Pancreas (tissue), 10 donors: ENCODE measurements at regions not wholly inside any gene's neighbourhood (a gene's known extent, or its start where the extent isn't known, plus 50 kb on each side); places are given as distances from the start of the nearest gene placed in this dataset.

Experiments used
- ATAC-seq, 4 donors: fragments of 200-7000 bp; cut with Tn5 transposase; one replicate each; pipeline versions ENCODE4 v1.8.0 to v1.9.1; 2020; ENCODE audit warnings: mild to moderate bottlenecking in 4 of 4, moderate library complexity in 4 of 4
- DNase-seq, 6 donors: peaks; one replicate each; pipeline ENCODE4 v3.0.0-alpha.2; 2020
- FAIRE-seq: peaks from 2 replicates; lab custom pipeline; 2012; peaks lifted over from hg19 to GRCh38; lab: Jason Lieb, UNC
- H3K27ac ChIP-seq, 4 donors: fragments of 200-600 bp; sonication (generic); 1 replicate in 3 of 4; 2 replicates in 1 of 4; pipeline versions ENCODE4 v1.5.0 to v1.8.0; 2020
- H3K27me3 ChIP-seq, 4 donors: fragments of 200-600 bp; one replicate each; pipeline ENCODE4 v1.8.0; 2021
- H3K36me3 ChIP-seq, 3 donors: fragments of 200-600 bp; sonication (generic) in 1 of 3; one replicate each; pipeline versions ENCODE4 v1.5.0 to v1.8.0; 2020 to 2021
- H3K4me1 ChIP-seq, 3 donors: fragments of 200-600 bp; one replicate each; pipeline ENCODE4 v1.8.0; 2021
- H3K4me3 ChIP-seq, 4 donors: fragments of 200-600 bp; sonication (generic) in 2 of 4; one replicate each; pipeline versions ENCODE4 v1.5.0 to v1.8.0; 2020 to 2021
- H3K9me3 ChIP-seq, 4 donors: fragments of 200-600 bp; one replicate each; pipeline ENCODE4 v1.8.0; 2021
- WGBS, 2 donors: extraction: QIAGEN DNeasy Blood & Tissue Kit; methylation state at CpG; one replicate each; pipeline ENCODE4 v1.1.7; 2013; 5-methylcytosine and 5-hydroxymethylcytosine counted together
- intact Hi-C, 3 donors: fragments of 100-400 bp; cut with DNase I; formaldehyde crosslinking; loops; one replicate each; pipeline versions ENCODE4 v1.11.1 to v1.14.2; 2022
- TF ChIP-seq, protein P1 (sequence below), 4 donors: fragments of 200-600 bp; sonication (generic) in 3 of 4; IDR thresholded peaks; one replicate each; pipeline versions ENCODE4 v1.5.0 to v1.8.0; 2021; ENCODE audit warnings: antibody characterized with exemption in 4 of 4
- donor health status: healthy with polysubstance abuse.
- donor health status: DM: no; HTN: no; CAD: no; lungs with moderate emphysema.
- donor health status: DM: no; HTN: no; CAD: no.
- donor health status: control.
- donor health status: control.
- donor health status: Bipolar disorder and iron deficiency.
- donor health status: DM: yes; HTN: yes; CAD: no.
- donor health status: DM: no; HTN: no; CAD: no.
- donor health status: DM: no; HTN: no; CAD: no.
- donor health status: DM: yes; HTN: yes; CAD: no.

- 57 to 61% methylated on average over 6 of the region's 6 CpGs for WGBS, 2 donors
- peak in 1 of 4 donors; percentile 11 for ATAC-seq
Observed at GRCh38 chr11:116563712-116564047, 209.1 kb downstream of the BUD13 start.

GRCh38 chr11:116563028-116563711 is 209.6 kb downstream of the BUD13 start:
- FAIRE-seq = no peak
- intact Hi-C loops = no loop called here
- peak overlapping the region; percentile 33 to 59 (median 36) for H3K27ac ChIP-seq
- TF ChIP-seq, protein P1, sequence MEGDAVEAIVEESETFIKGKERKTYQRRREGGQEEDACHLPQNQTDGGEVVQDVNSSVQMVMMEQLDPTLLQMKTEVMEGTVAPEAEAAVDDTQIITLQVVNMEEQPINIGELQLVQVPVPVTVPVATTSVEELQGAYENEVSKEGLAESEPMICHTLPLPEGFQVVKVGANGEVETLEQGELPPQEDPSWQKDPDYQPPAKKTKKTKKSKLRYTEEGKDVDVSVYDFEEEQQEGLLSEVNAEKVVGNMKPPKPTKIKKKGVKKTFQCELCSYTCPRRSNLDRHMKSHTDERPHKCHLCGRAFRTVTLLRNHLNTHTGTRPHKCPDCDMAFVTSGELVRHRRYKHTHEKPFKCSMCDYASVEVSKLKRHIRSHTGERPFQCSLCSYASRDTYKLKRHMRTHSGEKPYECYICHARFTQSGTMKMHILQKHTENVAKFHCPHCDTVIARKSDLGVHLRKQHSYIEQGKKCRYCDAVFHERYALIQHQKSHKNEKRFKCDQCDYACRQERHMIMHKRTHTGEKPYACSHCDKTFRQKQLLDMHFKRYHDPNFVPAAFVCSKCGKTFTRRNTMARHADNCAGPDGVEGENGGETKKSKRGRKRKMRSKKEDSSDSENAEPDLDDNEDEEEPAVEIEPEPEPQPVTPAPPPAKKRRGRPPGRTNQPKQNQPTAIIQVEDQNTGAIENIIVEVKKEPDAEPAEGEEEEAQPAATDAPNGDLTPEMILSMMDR (IDR thresholded peaks at IDR 0.05) = no peak
- H3K4me3 ChIP-seq = no peak overlapping the region
- H3K36me3 ChIP-seq = no peaks in the 10 kb centered on the region
- peak in 4 of 6 donors; percentile 17 to 61 (median 56) for DNase-seq
- no peaks in the 10 kb centered on the region for H3K4me1 ChIP-seq
- WGBS, 2 donors = 21 to 22% methylated on average over 10 of the region's 10 CpGs
- ATAC-seq = peak; percentile 74 to 88 (median 81)
- no peaks in the 10 kb centered on the region for H3K27me3 ChIP-seq
- H3K9me3 ChIP-seq = no peaks in the 10 kb centered on the region

More at GRCh38 chr11:116563712-116564047, 209.1 kb downstream of the BUD13 start:
- TF ChIP-seq, protein P1 (IDR thresholded peaks at IDR 0.05) = no peak
- no peak overlapping the region for H3K4me3 ChIP-seq
- H3K4me1 ChIP-seq = no peaks in the 10 kb centered on the region
- H3K9me3 ChIP-seq = no peaks in the 10 kb centered on the region
- H3K27me3 ChIP-seq = no peaks in the 10 kb centered on the region
- intact Hi-C loops = no loop called here
- no peaks in the 10 kb centered on the region for H3K36me3 ChIP-seq
- no peak for FAIRE-seq
- no peak for DNase-seq
- H3K27ac ChIP-seq = peak overlapping the region in 3 of 4 donors; percentile 33 to 59 (median 34)

DNA sequence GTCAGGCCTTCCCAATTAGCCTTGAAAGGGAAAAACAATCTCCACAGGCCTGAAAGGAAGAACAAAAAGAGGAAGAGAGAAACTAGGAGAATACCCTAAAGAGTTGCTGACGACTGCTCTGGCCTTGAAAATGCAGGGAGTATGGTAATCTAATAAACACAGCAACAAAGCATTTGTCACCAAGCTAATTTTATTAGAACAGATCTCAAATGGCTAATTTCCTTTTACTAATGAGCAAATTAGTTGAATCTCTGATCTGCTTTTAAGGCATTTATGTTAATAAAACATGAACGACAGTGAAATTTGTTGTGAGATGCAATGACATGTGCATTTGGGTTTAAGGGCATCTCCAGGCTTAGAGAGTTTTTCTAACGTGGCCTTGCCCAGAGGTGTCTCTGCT is 212.2 kb downstream of the BUD13 start:
- intact Hi-C loops = no loop called here
- Histone ChIP-seq H3K27me3 (no peaks in the 10 kb centered on the region), H3K36me3 (no peaks in the 10 kb centered on the region), H3K27ac (no peak overlapping the region), H3K9me3 (no peaks in the 10 kb centered on the region), H3K4me1 (no peaks in the 10 kb centered on the region), H3K4me3 (no peak overlapping the region)
- 49 to 63% methylated on average over 3 of the region's 3 CpGs for WGBS, 2 donors
- FAIRE-seq = no peak
- TF ChIP-seq, protein P1 (IDR thresholded peaks at IDR 0.05) = no peak
- DNase-seq = no peak
- ATAC-seq = no peak

GRCh38 chr11:116558504-116559211 is 214.1 kb downstream of the BUD13 start:
- 46 to 60% methylated on average over 9 of the region's 9 CpGs for WGBS, 2 donors
- H3K27me3 ChIP-seq = no peaks in the 10 kb centered on the region
- ATAC-seq = no peak
- FAIRE-seq = no peak
- no peaks in the 10 kb centered on the region for H3K9me3 ChIP-seq
- H3K4me1 ChIP-seq = no peaks in the 10 kb centered on the region
- no peak overlapping the region for H3K4me3 ChIP-seq
- DNase-seq = no peak
- H3K27ac ChIP-seq = no peak overlapping the region
- intact Hi-C loops = no loop called here
- no peaks in the 10 kb centered on the region for H3K36me3 ChIP-seq
- TF ChIP-seq, protein P1 (IDR thresholded peaks at IDR 0.05) = no peak

DNA sequence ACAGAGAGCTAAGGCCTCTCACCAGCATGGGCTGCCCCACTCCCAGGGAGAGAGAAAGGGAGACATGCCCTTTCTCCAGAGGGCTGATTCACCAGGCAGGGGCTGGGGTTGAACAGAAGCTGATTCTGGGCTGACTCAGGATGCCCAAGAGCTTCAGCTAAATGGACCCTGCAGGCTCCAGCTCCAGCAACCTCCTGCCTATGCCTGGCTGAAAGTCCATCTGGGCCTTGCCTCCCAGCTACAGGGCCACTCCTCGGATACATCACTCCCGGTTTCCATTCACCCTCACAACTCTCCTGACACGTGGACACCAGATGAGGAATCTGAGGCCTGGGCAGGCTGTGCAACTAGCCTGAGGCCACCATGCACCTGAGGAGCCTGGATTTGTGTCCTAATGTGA is 215.5 kb downstream of the BUD13 start:
- H3K9me3 ChIP-seq = no peaks in the 10 kb centered on the region
- ATAC-seq (no peak), DNase-seq (no peak), FAIRE-seq (no peak)
- no peaks in the 10 kb centered on the region for H3K4me1 ChIP-seq
- no peak overlapping the region for H3K27ac ChIP-seq
- TF ChIP-seq, protein P1 (IDR thresholded peaks at IDR 0.05) = no peak
- no peak overlapping the region for H3K4me3 ChIP-seq
- WGBS, 2 donors = 65 to 70% methylated on average over 3 of the region's 3 CpGs
- no peaks in the 10 kb centered on the region for H3K27me3 ChIP-seq
- intact Hi-C loops = no loop called here
- no peaks in the 10 kb centered on the region for H3K36me3 ChIP-seq
